ENCODE measurements at regions not wholly inside any gene's neighbourhood (a gene's known extent, or its start where the extent isn't known, plus 50 kb on each side); places are given as distances from the start of the nearest gene placed in this dataset.

- Histone ChIP-seq H3K36me3 (ENCODE audit: control insufficient read depth, insufficient read depth, low read length) (no peaks in the 10 kb centered on the region), H3K27me3 (ENCODE audit: control insufficient read depth, insufficient read depth, low read length) (no peaks in the 10 kb centered on the region)
- DNase-seq (ENCODE audit: low read depth) = no peak
Observed at GRCh38 chr14:85387181-85387580, 142.8 kb upstream of the FLRT2 start.

GRCh38 chr14:85390236-85390635 is 139.7 kb upstream of the FLRT2 start:
- no peak overlapping the region for H3K4me3 ChIP-seq (ENCODE audit: low read depth, low read length)
- no peaks in the 10 kb centered on the region for H3K27me3 ChIP-seq (ENCODE audit: control insufficient read depth, insufficient read depth, low read length)
- no peaks in the 10 kb centered on the region for H3K36me3 ChIP-seq (ENCODE audit: control insufficient read depth, insufficient read depth, low read length)
- no peak for TF ChIP-seq CTCF (IDR thresholded peaks at IDR 0.05; ENCODE audit: insufficient read depth, low read length, poor library complexity, severe bottlenecking)
- no peak for DNase-seq (ENCODE audit: low read depth)

More at GRCh38 chr14:85387181-85387580, 142.8 kb upstream of the FLRT2 start:
- no peak for TF ChIP-seq CTCF (IDR thresholded peaks at IDR 0.05; ENCODE audit: insufficient read depth, low read length, poor library complexity, severe bottlenecking)
- no peak overlapping the region for H3K4me3 ChIP-seq (ENCODE audit: low read depth, low read length)

- no peak for DNase-seq (ENCODE audit: low read depth)
- no peaks in the 10 kb centered on the region for H3K27me3 ChIP-seq (ENCODE audit: control insufficient read depth, insufficient read depth, low read length)
- no peak for TF ChIP-seq CTCF (IDR thresholded peaks at IDR 0.05; ENCODE audit: insufficient read depth, low read length, poor library complexity, severe bottlenecking)
Observed at GRCh38 chr14:85391455-85391854, 138.5 kb upstream of the FLRT2 start.

GRCh38 chr14:85391892-85392291 is 138.1 kb upstream of the FLRT2 start:
- H3K36me3 ChIP-seq (ENCODE audit: control insufficient read depth, insufficient read depth, low read length) = no peaks in the 10 kb centered on the region
- no peak for TF ChIP-seq CTCF (IDR thresholded peaks at IDR 0.05; ENCODE audit: insufficient read depth, low read length, poor library complexity, severe bottlenecking)
- no peaks in the 10 kb centered on the region for H3K27me3 ChIP-seq (ENCODE audit: control insufficient read depth, insufficient read depth, low read length)
- no peak overlapping the region for H3K4me3 ChIP-seq (ENCODE audit: low read depth, low read length)
- no peak for DNase-seq (ENCODE audit: low read depth)

More at GRCh38 chr14:85391455-85391854, 138.5 kb upstream of the FLRT2 start:
- H3K4me3 ChIP-seq (ENCODE audit: low read depth, low read length) = no peak overlapping the region
- H3K36me3 ChIP-seq (ENCODE audit: control insufficient read depth, insufficient read depth, low read length) = no peaks in the 10 kb centered on the region

- no peak for TF ChIP-seq CTCF (IDR thresholded peaks at IDR 0.05; ENCODE audit: insufficient read depth, low read length, poor library complexity, severe bottlenecking)
- Histone ChIP-seq H3K27me3 (ENCODE audit: control insufficient read depth, insufficient read depth, low read length) (no peaks in the 10 kb centered on the region), H3K36me3 (ENCODE audit: control insufficient read depth, insufficient read depth, low read length) (no peaks in the 10 kb centered on the region), H3K4me3 (ENCODE audit: low read depth, low read length) (no peak overlapping the region)
- DNase-seq (ENCODE audit: low read depth) = no peak
Observed at GRCh38 chr14:85399186-85399585, 130.8 kb upstream of the FLRT2 start.

- H3K4me3 ChIP-seq (ENCODE audit: low read depth, low read length) = no peak overlapping the region
- no peaks in the 10 kb centered on the region for H3K27me3 ChIP-seq (ENCODE audit: control insufficient read depth, insufficient read depth, low read length)
- no peaks in the 10 kb centered on the region for H3K36me3 ChIP-seq (ENCODE audit: control insufficient read depth, insufficient read depth, low read length)
- no peak for TF ChIP-seq CTCF (IDR thresholded peaks at IDR 0.05; ENCODE audit: insufficient read depth, low read length, poor library complexity, severe bottlenecking)
- no peak for DNase-seq (ENCODE audit: low read depth)
Observed at GRCh38 chr14:85400678-85401077, 129.3 kb upstream of the FLRT2 start.

Data from kidney epithelial cell (primary cell).